Psoas muscle (tissue), 7 donors: ENCODE measurements at regions not wholly inside any gene's neighbourhood (a gene's known extent, or its start where the extent isn't known, plus 50 kb on each side); places are given as distances from the start of the nearest gene placed in this dataset.

Experiments
- ATAC-seq, 4 donors: fragments of 200-7000 bp; cut with Tn5 transposase; one replicate each; pipeline ENCODE4 v1.9.1; 2020; ENCODE audit warnings: moderate library complexity in 3 of 4, mild to moderate bottlenecking in 2 of 4
- DNase-seq, 2 donors: peaks; one replicate each; pipeline ENCODE4 v3.0.0-alpha.2; 2020
- H3K27ac ChIP-seq: fragments of 200-600 bp; one replicate; pipeline ENCODE4 v1.8.0; 2022
- H3K27me3 ChIP-seq, 3 donors: fragments of 200-600 bp in 1 of 3; one replicate each; pipeline versions ENCODE4 v1.6.1 to v1.8.0; 2013 to 2022; ENCODE audit warnings: low read length in 2 of 3, mild to moderate bottlenecking in 2 of 3, moderate library complexity in 1 of 3; ENCODE audit not compliant: insufficient read depth in 3 of 3
- H3K36me3 ChIP-seq, 2 donors: fragments of 200-600 bp in 1 of 2; one replicate each; pipeline versions ENCODE4 v1.6.1 to v1.8.0; 2013 to 2022; ENCODE audit warnings: low read depth in 1 of 2, mild to moderate bottlenecking in 1 of 2, moderate library complexity in 1 of 2; ENCODE audit not compliant: insufficient read depth in 1 of 2
- H3K4me1 ChIP-seq: fragments of 200-600 bp; one replicate; pipeline ENCODE4 v1.8.0; 2022
- H3K4me3 ChIP-seq: fragments of 200-600 bp; one replicate; pipeline ENCODE4 v1.8.0; 2022; ENCODE audit warnings: mild to moderate bottlenecking
- H3K9me3 ChIP-seq: fragments of 200-600 bp; one replicate; pipeline ENCODE4 v1.8.0; 2022
- WGBS, 3 donors: extraction: QIAGEN DNeasy Blood & Tissue Kit; methylation state at CpG; one replicate each; pipeline versions ENCODE4 v1.1.6 to v1.1.7; 2013; 5-methylcytosine and 5-hydroxymethylcytosine counted together
- intact Hi-C, 2 donors: fragments of 100-400 bp; cut with DNase I; formaldehyde crosslinking; loops; one replicate each; pipeline versions ENCODE4 v1.11.0 to v1.14.2; 2022
- TF ChIP-seq, protein P1 (sequence below): fragments of 200-600 bp; IDR thresholded peaks from one replicate; pipeline ENCODE4 v1.8.0; 2022; ENCODE audit warnings: antibody characterized with exemption
- donor health status: healthy with polysubstance abuse.
- donor health status: DM: no; HTN: no; CAD: no; lungs with moderate emphysema.
- donor health status: Bipolar disorder and iron deficiency.
- donor health status: healthy.
- donor health status: DM: yes; HTN: yes; CAD: no.
- donor health status: DM: no; HTN: no; CAD: no.
- donor health status: DM: yes; HTN: yes; CAD: no.

DNA sequence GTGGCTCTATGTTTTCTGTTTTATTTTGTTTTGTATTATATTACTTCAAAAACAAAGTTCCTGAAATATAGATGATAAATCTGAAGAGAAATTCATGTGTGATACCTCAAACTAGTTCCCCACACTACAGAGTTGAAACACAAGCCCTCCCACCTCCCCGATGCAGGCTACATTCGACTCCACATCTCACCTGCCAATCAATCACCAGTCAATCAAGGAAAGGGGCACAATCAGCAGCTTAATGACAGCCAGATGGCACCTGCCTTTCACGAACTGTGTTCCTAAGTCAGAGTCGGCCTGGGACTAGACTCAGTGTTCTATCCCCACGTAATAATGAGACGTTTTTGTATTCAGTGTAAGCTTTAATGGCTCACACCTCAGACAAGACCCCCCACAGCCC lies 313.4 kb downstream of the SPATA17 start:
- no peaks in the 10 kb centered on the region for H3K4me1 ChIP-seq
- H3K36me3 ChIP-seq, result no peaks in the 10 kb centered on the region
- 54 to 70% (median 65%) methylated on average over 6 of the region's 6 CpGs for WGBS, 3 donors
- H3K9me3 ChIP-seq, result no peaks in the 10 kb centered on the region
- ATAC-seq (no peak), DNase-seq (no peak)
- H3K27me3 ChIP-seq, result no peaks in the 10 kb centered on the region
- intact Hi-C loops, result no loop called here
- no peak overlapping the region for H3K4me3 ChIP-seq
- TF ChIP-seq, protein P1, sequence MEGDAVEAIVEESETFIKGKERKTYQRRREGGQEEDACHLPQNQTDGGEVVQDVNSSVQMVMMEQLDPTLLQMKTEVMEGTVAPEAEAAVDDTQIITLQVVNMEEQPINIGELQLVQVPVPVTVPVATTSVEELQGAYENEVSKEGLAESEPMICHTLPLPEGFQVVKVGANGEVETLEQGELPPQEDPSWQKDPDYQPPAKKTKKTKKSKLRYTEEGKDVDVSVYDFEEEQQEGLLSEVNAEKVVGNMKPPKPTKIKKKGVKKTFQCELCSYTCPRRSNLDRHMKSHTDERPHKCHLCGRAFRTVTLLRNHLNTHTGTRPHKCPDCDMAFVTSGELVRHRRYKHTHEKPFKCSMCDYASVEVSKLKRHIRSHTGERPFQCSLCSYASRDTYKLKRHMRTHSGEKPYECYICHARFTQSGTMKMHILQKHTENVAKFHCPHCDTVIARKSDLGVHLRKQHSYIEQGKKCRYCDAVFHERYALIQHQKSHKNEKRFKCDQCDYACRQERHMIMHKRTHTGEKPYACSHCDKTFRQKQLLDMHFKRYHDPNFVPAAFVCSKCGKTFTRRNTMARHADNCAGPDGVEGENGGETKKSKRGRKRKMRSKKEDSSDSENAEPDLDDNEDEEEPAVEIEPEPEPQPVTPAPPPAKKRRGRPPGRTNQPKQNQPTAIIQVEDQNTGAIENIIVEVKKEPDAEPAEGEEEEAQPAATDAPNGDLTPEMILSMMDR, result no peak
- no peak overlapping the region for H3K27ac ChIP-seq

DNA sequence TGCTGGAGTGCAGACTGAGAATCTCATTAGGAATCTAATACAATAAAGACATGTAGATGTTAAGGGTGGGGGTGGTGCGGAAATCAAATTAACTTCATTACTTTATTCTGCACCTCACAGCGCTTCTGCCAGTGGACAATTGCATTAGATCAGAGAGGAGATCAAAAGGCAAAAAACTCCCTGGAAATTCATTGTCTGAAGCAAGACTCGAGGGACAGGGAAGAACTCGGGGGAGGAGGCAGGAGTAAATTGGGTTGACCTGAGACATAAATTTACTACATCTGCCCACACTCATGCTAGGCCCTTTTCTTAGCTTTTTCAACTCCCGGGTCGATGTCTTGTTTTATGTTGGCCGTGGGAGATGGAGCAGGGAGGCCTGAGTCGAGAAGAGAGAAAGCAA lies 315.4 kb downstream of the SPATA17 start:
- 57 to 59% (median 59%) methylated on average over 8 of the region's 8 CpGs for WGBS, 3 donors

DNA sequence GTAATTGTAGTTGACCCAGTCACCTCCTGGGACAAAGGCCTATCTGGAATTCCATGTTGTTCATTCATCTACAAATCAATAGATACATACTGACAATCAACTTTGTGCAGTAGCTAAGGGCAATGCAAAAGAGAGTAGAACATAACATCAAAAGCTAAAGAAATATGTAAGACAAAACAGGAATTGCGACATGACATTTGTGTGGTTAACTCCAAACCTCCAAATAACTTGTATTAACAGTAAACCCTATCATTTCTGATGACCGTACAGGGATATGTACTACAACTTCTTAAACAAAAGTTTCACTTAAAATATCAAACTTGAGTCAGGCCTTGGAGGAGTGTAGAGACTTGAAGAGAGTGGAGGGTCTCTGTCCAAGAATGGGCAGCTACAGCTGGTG lies 317.6 kb downstream of the SPATA17 start:
- Histone ChIP-seq H3K9me3 (no peaks in the 10 kb centered on the region), H3K27me3 (no peaks in the 10 kb centered on the region), H3K27ac (no peak overlapping the region), H3K4me3 (no peak overlapping the region), H3K36me3 (no peaks in the 10 kb centered on the region), H3K4me1 (no peaks in the 10 kb centered on the region)
- WGBS, 3 donors, result 47 to 72% (median 49%) methylated on average over 2 of the region's 2 CpGs
- no peak for DNase-seq
- intact Hi-C loops, result no loop called here
- TF ChIP-seq, protein P1, result no peak
- ATAC-seq, result no peak

More for the DNA sequence above, 315.4 kb downstream of the SPATA17 start:
- Histone ChIP-seq H3K27ac (no peak overlapping the region), H3K4me1 (no peaks in the 10 kb centered on the region), H3K27me3 (no peaks in the 10 kb centered on the region), H3K4me3 (no peak overlapping the region), H3K36me3 (no peaks in the 10 kb centered on the region), H3K9me3 (no peaks in the 10 kb centered on the region)
- no peak for ATAC-seq
- TF ChIP-seq, protein P1, result no peak
- intact Hi-C loops, result no loop called here
- no peak for DNase-seq

DNA sequence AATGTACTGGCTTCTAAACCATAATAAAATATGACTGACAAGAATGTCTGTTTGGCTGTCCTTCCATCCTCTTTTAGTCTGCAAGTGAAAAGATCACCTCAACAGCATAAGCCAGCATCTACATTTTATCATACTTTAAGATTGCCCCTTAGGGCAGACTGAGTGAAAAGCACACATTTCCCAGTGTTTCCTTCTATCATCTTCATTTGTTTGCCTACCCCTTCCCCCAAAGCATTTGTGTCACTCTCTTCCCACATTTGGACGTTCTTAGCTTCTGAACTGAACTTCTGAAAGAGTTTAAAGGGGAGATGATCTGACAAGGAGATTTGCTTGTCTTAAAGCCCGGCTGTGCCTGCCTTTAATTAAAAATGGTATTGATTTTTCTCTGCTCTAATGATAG lies 322.2 kb downstream of the SPATA17 start:
- Histone ChIP-seq H3K9me3 (no peaks in the 10 kb centered on the region), H3K36me3 (no peaks in the 10 kb centered on the region), H3K27me3 (no peaks in the 10 kb centered on the region), H3K4me1 (no peaks in the 10 kb centered on the region), H3K27ac (no peak overlapping the region), H3K4me3 (no peak overlapping the region)
- intact Hi-C loops, result no loop called here
- ATAC-seq (no peak), DNase-seq (no peak)
- TF ChIP-seq, protein P1, result no peak
- WGBS, 3 donors, result 55 to 64% (median 60%) methylated on average over 2 of the region's 2 CpGs

DNA sequence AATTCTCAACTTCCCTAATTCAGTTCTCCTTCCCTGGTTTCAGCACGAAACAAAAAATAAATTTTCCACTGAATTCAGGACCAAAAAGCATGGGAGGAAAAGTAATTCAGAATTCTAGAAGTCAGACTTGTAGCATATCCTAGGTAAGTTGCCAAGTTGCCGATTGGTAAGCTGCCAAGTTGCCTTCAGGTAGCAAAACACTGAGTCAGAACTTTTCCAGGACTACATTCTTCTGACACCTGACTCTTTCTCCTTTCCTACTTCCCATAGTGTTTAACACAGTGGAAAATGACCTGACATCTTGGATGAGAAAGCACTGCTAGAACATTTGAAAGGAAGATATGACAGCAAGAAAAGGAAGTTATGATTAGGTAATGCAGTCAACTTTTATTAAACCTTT lies 322.8 kb downstream of the SPATA17 start:
- Histone ChIP-seq H3K27me3 (no peaks in the 10 kb centered on the region), H3K4me1 (no peaks in the 10 kb centered on the region), H3K9me3 (no peaks in the 10 kb centered on the region), H3K36me3 (no peaks in the 10 kb centered on the region), H3K27ac (no peak overlapping the region), H3K4me3 (no peak overlapping the region)
- TF ChIP-seq, protein P1, result no peak
- no peak for ATAC-seq
- intact Hi-C loops, result no loop called here
- WGBS, 3 donors, result 73 to 78% (median 75%) methylated on average over 2 of the region's 2 CpGs
- DNase-seq, result no peak
